GM19351 (cell line): ENCODE measurements at regions not wholly inside any gene's neighbourhood (a gene's known extent, or its start where the extent isn't known, plus 50 kb on each side); places are given as distances from the start of the nearest gene placed in this dataset.
"Not testable (repeated sequence)": the region's sequence is repeated elsewhere in the genome, so short reads cannot be mapped to it uniquely, and the experiment has no call there.

Experiments used
- ATAC-seq: cut with Tn5 transposase; IDR thresholded peaks from one replicate; pipeline ENCODE4 v1.9.1; 2021; ENCODE audit warnings: mild to moderate bottlenecking, moderate library complexity; ENCODE audit not compliant: unreplicated experiment

- not testable (repeated sequence) for ATAC-seq
Observed at GRCh38 chr17:33959098-33959497, 296.0 kb upstream of the CCL2 start.

DNA sequence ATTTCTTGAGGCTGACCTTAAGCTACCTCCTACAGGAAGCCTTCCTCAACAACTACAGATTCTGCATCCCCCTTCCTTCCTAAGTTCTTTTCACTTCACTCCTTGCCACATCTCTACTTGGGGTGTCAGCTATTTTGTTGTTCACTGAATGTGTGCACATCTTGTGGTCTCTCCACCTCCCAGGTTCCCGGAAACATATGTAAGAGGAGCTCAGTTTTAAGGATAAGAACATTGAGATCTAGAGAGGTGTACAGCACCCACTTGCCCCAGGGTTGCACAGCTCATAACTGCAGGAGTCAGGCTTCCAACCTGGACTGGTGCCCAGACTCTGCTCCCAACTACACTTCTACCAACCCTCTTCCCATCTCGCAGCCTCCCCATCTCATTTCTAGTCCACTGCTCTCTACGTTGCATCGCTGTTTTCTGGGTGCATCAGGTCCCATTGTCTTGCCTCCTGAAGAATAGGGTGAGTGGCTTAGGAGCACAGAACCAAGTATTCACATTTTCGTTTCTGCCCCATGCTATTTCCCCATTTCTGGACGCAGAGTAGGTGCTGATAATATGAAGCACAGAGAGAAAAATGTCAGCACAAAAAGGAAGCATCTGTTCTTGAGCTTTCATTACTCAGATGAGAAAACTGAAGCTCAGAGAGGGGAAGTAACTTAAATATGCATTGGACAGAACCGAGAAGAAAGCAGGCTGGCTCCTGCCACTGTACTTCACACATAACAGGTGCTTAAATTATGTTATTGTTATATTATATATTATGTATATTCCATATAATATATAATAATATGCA is 292.0 kb upstream of the CCL2 start:
- ATAC-seq: no peak

GRCh38 chr17:33964344-33964979 is 290.6 kb upstream of the CCL2 start:
- peak; percentile 89 for ATAC-seq

DNA sequence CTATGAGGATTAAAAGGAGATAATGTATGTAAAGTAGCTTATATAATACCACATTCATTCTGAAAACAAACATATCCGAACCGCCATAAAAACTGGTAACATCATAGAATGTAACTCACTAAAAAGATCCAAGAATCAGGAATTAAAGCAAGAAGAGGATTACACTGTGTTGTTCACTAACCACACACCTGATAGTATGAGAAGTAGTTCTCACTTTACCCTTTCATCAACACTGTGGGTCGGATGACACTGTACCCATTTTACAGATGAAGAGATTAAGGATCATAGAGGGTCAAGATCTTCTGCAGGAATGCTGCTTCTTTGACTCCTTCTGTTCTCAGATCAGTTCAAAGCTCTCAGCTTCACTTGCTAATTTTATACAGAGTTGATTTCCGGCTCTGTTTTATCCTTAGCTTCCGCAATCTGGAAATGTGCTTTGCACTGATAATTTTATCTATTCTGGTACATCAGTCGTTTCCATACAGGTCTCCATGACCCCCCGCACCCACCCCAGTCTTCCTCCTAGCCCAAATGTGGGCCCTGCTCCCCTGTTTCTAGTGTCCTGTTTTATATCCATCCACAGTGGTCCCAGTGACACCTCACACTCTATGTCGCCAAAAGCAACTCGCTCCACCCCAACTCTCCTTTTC is 288.6 kb upstream of the CCL2 start:
- ATAC-seq: no peak

DNA sequence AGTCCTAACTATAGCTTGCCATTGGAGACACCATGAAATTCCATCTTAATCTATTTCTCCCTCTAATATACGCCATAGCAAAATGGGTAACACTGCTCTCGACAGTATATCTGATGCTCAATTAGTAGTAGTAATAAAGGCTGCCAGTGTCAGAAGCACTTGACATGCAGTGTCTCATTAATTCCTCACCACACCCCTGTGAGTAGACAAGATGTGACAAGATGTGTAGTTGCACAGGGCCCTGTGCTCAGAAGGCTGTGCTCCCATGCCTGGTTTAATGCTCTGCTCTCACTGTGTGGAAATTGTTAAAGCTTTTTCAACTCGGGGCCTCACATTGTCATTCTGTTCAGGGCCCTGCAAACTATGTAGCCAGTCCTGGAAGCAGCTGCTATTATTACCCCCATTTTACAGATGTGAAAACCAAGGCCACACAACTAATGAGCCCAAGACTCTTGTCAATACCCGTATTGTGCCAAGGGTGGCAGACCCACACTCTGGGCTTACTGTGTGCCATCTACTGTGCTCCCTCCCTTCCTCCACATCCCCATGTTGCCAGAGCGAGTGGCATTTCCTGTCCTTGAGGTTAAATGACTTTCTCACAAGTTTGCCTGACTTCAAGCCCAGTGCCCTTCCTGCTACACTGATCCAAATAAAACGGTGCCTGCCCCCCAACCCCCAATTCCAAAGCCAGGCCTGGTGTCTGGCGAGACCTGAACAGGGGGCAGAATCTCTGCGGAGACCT is 287.3 kb upstream of the CCL2 start:
- ATAC-seq: no peak

DNA sequence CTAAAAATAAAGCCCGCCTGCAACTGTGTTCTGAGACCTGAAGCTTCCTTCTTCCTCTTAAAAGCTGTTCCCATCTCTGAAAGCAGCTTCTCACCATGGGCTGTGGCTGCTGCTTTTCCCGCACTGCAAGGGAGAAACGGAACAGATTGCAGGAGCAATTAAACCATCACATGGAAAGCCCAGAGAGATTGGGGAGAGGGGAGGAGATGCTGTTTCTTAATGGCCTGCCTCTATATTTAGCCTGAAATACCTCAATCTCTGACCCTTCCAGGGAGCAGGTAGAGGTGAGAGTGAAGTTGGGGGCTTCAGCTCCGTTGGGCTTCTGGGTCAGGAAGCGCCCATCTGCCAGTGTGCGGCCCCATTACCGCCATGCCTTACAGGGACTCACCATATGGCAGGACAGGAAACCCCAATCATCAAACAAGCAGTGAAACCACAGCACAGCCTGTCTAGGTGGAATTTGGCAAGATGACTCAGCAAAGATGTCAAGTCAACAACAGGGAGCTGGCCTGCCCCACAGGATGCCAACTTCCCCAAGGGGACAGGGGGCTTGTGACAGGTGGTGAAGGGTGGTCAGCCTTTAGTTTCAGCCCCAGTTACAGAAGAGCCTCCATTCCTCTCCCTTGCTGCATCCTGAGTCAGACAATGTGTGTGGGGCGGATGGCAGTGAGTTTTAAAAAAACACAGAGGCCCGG is 286.6 kb upstream of the CCL2 start:
- ATAC-seq: peak; percentile 52

GRCh38 chr17:33970279-33970678 is 284.8 kb upstream of the CCL2 start:
- no peak for ATAC-seq

- ATAC-seq: no peak
Observed at GRCh38 chr17:33972763-33973162, 282.3 kb upstream of the CCL2 start.

DNA sequence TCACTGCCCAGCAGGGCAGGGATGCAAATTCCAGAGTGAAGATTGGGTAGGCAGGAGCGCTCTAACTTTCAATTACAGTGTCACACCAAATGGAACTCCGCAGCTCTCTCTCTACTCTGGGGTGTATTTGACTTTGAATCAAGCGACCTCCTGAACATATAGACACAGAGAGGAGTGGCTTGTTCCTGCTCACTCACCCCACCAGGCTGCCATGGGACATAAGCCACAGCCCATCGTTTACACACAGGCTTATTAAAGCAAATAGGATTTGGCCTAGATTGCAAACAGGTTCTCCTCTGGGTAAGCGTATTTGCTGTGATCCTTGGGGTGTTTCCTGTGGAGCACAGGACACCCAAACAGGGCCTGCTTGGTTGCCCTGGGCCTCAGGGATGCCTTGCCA is 281.6 kb upstream of the CCL2 start:
- ATAC-seq: no peak

- no peak for ATAC-seq
Observed at GRCh38 chr17:33974276-33974675, 280.8 kb upstream of the CCL2 start.

GRCh38 chr17:33976831-33977230 is 278.3 kb upstream of the CCL2 start:
- ATAC-seq: no peak

DNA sequence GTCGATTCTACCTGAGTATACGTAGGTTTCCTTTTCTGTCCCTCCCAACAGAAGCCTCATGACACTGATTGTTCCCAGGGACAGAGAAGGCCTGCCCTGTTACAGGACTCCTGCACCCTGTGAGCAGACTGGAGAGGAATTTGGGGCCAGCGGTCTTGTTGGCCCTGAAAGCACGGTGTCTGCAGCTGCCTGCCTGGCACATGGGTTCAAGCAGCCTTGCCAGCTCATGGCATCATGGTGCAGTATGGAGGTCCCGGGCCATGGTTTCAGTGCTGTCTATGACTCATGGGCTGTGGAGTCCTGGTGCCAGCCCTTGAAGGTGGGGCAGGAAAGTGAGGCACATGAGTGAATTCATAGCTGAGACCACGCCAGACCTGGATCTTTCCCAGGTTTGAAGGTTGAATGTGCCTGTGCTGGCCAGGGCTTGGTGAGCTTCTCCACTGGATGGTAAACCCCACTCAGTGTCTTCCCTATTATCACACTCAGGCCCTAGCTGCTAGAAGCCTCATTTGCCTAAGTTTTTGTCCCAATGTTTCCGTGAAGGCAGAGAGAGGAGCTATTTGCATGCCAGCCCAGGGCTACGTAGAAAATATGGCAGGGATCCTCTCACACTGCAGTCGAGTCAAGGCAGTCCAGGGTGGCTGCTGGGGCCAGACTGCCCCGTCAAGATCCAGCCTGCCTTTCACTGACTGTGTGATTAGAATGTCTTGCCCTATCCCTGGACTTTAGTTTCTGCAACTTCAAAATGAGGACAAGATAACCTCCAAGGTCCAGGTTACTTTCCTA is 277.2 kb upstream of the CCL2 start:
- ATAC-seq: no peak

GRCh38 chr17:33978889-33979288 is 276.2 kb upstream of the CCL2 start:
- no peak for ATAC-seq

- no peak for ATAC-seq
Observed at GRCh38 chr17:33980193-33980592, 274.9 kb upstream of the CCL2 start.

DNA sequence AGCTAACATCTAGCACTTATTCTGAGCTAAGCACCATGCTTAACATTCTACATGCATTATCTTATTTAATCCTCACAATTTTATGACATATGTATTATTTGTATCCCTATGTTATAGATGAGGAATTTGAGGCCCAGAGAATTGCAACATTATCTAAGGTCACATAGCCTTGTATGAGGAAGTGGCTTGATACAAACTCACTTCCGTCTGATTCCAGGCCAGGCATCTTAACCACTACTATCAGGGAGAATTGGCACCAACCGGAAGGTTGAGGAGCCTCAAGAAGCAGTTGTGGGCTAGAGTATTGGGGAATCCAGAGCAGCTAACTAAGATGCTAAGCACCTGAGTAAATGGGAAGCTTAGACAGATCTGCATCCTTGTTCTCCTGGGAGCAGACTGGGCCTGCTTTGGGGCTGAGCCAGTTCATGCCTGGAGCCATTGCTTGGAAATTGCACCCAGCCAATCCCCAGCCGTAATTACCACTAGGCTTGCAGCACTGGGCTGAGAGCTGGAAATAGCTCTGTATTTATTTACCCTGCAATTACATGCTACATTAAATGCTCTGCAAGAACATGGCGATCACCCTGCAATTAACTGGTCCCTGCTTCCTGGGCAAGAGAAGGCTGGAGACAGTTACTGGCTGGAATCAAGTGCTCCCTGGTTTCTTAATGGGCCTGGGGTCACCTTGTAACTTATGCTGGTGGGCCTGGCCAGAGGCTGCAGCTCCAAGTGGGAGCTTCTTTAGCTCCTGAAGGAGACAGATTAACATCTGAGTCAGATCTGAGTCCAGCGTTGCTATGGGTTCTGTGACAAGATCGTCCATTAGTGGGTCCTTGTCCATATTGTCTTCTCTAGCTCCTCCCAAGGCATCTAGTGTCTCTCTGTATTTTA is 273.1 kb upstream of the CCL2 start:
- ATAC-seq: no peak

DNA sequence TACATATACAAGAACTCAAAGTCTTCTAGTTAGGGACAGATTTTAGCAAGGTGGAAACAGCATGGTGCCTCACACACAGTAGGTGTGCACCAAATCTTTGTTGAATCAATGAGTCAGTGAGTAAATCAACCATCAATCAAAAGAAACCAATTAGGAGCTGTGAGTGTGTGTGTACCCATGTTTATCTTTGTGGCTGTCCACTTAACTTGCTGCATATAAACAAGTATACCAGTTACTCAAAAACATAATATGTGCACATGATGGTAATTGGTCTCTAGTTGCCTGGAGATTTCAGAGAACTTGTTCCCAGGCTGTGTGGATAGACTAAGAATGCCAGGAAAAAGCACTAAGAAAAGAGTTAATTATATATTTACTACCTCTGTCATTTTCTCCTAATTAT is 272.2 kb upstream of the CCL2 start:
- ATAC-seq: no peak

GRCh38 chr17:33983824-33984574 is 271.1 kb upstream of the CCL2 start:
- ATAC-seq: no peak

DNA sequence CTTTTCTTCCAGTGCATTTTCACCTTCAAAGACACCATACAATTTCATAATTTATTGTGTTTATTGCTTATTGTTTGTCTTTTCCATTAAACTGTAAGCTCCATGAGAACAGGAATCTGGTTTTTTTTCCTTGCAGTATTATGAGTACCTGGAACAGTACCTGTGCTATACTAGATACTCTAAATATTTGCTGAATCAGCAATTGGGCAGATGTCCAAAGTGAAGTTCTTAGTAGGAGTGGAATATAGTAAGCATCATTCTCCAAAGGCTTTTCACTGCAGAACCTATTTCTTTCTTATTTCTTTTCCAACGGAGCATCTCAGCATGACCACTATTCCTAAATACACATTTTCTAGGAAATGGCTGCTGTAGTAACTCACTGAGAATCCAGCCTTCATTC is 269.0 kb upstream of the CCL2 start:
- ATAC-seq: no peak
